ENCODE measurements at regions not wholly inside any gene's neighbourhood (a gene's known extent, or its start where the extent isn't known, plus 50 kb on each side); places are given as distances from the start of the nearest gene placed in this dataset.
"Not testable (repeated sequence)": the region's sequence is repeated elsewhere in the genome, so short reads cannot be mapped to it uniquely, and the experiment has no call there.

DNA sequence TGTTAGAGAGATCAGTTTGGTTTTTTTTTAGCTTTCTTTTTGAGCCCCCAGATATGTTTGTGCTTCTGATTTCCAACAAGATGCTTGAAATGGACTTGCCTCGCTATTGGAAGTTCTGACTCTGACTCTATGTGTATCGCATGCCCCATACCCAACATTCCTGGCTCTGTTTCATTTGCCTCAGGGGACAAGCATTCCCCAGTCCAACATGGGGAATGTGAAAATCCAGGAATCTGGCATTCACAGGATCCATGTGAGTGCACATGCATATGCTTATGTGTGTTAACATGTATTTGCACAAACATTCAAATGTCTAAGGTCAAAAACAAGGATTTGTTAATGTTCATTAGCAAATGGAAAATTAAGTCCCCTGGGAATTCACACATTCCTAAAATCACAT is 233.9 kb downstream of the TLR4 start:
- DNase-seq (ENCODE audit: low spot score) = no peak

DNA sequence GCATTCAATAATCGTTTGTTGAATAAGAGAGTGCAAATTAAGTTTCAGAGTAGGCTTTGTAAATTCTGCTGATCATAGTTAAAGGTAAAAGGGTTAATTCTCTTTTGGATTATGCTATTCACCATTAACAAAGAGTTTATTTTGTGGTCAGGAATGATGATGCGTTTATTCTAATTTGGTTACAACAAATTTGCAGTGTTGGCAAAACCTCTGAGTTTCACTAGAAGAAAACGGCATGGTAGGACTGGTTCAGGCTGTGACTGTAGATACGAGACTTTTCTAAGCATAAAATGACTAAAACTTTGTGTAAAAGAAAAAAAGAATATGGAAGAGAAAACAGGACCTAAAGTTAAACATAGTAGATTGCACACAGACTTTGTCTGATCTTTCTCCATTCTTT is 234.7 kb downstream of the TLR4 start:
- no peak for DNase-seq (ENCODE audit: low spot score)

DNA sequence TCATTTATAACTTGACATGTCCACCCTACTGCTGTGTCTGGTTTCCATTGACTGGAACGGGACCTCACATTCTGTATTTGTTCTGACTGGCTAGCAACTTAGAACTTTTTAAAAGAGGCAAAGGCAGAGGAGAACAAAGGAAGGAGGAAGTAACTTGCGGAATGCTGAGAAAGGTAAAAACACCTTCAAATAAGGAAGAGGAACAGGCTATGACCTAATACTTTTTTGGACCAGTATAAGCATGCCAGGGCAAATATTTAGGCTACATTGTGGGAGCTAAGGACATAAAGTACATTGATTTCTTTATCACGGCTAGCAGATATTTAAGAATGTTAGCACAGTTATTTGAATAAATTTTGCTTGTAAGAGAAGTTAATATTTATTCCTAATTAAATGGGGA is 240.5 kb downstream of the TLR4 start:
- DNase-seq (ENCODE audit: low spot score) = not testable (repeated sequence)

DNA sequence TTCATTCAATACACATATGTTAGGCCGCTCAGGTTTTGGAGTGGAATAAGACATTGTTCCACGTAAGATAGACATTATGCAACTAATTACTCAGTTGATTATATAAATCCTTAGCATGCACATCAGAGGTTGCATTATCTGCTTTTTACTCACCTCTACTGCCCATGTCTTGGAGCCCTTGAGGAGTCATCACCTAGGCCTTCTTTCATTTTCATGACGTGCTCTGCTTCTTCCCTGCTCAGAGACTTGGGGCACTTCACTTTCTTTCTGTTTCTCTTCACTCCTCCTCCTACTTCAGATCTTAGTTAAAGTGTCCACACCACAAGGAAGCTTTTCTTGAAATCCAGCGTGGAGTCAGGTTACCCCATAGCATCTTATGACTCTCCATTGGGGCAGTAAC is 241.1 kb downstream of the TLR4 start:
- no peak for DNase-seq (ENCODE audit: low spot score)

DNA sequence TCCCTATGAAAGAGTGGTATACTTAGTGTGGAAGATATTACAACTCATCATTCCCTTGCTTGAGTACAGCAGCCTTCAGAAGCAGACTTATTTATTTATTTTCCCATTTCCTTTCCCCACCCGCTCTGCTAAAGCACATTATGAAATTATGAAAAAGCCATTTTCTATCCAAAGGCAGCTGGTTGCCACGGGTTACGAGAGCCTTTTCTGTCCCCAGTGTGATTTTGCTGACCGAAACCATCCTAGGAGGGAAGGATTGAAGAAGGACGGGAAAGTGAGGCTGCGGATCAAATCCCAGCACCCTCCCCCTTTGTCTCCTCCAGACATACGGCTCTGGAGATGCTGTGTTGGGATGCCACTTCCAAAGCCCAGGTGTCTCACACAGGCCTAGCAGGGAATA is 246.9 kb downstream of the TLR4 start:
- DNase-seq (ENCODE audit: low spot score) = no peak

DNA sequence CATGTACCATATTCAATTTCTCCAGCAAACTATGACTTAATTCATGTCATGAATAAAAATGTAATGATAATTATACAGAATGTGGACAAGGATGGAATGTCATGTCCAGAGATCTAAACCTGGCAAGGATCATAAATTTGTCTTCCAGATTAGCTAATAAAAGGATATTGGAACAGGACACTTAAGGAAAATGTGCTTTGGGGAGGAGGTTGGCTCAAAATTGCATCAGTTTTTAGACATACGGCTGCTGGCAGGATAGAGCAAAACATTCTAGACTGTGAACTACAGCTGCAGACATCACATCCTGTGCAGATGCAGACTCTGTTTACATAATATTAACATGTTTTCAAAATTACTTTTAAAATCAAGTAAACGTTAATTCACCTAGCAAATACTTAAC is 248.4 kb downstream of the TLR4 start:
- no peak for DNase-seq (ENCODE audit: low spot score)

DNA sequence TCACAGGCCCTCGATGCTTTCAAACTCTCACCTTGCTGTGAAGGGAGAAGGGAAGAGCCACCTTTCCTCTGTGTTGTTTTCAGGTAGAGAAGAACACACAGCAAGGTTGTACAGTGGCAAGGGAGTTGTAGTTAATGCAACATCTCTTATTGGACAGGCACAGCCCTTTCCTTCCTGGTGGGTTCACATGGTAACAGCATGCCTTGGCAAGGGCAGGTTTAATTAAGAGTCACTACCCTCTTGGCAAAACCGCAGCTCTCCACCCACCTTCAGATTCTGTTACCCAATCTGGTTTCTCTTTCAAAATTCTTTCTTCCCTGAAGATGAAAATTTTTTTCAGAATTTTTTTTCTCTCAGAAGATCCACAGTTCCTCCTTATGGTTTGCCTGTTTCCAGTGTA is 253.1 kb downstream of the TLR4 start:
- no peak for DNase-seq (ENCODE audit: low spot score)

DNA sequence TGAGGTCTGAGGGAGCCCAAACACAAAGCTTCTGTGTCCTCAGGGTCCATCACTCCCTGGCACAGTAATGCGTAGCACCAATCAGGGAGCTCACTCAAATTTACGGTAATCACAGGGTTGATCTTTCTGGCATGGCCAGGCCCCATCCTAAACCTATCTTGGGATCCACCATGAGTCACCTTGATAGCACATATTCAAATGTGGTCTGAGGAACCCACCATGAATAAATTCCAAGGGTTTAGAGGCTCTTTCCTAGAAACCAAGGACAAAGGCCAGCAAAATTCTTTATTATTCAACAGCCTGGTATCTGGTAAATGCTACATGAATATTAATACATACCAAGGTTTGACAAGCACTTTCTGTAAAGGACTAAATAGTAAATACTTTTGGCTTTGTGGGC is 254.5 kb downstream of the TLR4 start:
- DNase-seq (ENCODE audit: low spot score) = no peak

DNA sequence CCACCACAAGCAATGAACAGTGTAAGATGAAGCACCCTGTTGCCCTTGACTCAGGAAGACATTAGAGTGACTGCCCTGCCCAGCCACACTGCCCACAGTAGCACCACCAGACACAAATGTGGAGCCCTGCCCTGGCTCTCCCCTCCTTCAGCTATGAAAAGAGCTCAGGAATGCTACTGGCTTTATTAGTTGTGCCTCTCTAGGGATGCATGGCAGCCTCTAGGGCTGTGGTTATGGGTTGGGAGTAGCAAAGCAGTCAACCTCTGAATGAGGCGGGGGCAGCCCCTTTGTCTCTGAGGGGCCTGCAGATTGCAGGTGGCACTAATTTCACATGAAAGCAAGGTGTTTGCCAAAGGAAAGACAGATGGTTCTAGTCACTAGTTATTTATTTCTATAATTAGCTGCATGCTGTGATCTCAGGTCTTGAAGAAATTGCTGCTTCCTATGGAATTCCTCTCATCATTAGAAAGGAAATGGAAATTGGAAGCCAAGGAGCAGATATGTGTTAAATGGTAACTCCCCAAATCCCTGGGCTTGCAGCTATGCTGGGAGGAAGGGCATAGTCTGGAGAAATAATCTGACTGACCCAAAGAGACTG is 259.4 kb downstream of the TLR4 start:
- no peak for DNase-seq (ENCODE audit: low spot score)

DNA sequence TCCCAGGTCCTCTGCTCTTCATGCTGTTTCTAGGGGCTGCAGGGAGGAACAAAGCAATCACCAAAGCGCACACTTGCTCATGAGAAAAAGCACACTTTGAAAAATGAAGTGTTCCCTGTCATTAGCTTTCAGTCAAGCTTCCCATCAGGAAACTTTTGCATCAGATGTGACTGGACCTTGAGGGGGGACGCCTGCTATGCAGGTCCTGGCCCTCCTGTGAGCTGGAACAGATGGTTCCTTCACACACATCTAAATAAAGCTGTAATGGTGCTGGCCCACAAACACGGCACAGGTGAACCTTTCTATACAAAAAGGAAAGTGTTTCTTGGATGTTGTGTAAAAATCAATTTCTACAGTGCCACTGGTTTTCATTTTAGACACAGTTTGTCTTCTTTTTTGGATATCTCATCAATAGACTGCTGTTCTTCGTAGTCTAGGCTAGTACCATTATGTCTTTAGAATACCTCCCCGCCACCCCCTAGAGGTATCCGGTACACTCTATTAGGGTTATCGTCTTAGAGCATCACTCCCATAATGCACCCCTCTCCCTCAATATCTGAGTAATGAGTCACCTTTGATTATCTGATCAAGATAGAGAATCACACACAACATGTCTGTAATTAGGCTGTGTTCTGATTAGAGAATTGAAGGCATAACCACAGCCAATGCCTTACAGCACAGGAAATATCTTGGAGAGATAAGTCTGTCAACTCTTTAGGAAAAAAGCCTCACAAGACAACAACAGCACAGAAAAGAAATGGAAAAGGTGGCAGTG is 266.3 kb downstream of the TLR4 start:
- DNase-seq (ENCODE audit: low spot score) = no peak

DNA sequence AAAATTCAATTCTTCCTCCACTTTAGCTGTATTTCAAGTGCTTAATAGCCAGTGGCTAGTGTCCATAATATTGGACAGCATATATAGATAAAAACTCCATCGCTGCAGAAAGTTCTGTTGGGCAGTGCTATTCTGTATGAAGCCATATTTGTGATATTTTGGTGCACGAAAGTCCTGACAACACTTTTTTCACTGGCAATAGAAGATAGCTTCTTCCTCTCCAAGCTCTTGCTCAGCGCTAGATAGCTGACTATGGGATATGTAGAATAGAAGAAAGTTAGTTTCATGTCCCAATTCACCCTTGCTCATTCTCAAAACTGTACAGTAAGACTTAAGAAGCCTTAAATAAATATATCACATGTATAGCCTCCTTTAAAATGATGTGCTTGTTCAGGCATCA is 269.9 kb downstream of the TLR4 start:
- no peak for DNase-seq (ENCODE audit: low spot score)

DNA sequence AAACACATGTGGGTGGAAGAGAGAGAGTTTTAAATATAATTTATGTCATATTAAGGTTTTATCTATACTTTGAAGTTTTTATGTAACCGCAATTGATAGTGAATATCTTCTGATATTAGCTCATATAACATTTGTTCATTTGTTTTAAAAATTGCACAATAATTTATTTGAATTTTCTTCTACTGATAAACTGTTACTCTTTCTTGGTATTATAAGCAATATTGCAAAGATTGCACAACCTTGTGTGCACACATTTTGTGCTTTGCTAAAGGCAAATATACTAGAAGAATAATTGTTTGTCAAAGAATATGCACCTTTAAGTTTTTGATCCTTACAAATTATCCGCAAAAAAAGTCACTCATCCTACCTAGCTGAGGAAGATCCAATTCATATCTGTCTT is 275.7 kb downstream of the TLR4 start:
- no peak for DNase-seq (ENCODE audit: low spot score)

DNA sequence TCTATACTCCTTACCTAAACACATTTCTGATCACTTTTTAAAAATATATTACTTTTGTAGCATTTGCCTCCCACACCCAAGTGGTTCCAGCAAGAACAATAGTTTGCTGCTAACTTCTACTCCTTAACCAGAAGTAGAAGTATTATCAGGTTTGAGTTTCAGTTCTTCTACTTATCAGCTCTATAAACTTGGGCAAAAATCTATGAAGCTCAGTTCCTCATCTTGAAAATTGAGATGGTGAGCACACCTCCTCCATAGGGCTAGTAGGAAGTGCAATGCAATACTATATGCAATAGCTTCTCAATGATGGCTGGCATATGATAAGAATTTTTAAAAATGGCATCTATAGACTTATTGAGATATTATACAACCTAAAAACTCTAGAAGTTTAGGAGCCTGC is 283.7 kb downstream of the TLR4 start:
- DNase-seq (ENCODE audit: low spot score) = no peak

DNA sequence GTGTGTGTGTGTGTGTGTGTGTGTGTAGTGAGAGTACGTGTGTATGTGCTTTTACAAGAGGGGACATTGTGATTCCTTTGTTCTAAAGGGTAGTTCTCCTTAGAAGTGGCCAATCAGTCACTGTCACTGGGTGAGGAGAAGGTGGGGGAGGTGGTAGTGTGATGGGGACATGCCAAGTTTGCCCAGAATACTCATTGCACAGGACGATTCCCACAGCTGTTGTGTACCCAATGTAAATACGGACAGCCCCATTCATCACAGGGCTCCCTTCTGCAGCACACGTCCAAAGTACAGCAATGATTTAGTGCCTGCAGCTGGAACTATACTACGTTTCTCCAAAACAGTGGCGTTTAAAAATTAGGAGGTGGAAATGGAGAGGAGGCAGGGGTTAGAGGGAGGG is 287.8 kb downstream of the TLR4 start:
- no peak for DNase-seq (ENCODE audit: low spot score)

DNA sequence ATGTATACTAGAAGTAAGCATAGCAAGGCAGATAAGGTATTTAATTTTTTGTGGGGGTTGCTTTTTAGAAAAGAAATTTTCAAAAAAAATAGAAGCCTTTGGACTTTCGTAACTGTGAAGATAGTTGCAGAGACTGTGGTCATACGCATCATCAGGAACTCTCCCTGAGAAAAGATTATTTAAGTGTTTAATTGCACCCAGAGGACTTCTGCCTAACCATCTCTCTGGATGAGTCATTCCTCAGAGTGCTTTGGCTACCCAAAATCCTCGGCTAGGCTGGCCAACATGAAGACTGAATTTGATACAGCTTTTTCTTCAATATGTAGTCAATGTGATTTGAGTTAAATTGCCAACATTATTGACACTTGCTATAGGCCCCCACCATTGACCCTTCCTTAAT is 296.4 kb downstream of the TLR4 start:
- no peak for DNase-seq (ENCODE audit: low spot score)

DNA sequence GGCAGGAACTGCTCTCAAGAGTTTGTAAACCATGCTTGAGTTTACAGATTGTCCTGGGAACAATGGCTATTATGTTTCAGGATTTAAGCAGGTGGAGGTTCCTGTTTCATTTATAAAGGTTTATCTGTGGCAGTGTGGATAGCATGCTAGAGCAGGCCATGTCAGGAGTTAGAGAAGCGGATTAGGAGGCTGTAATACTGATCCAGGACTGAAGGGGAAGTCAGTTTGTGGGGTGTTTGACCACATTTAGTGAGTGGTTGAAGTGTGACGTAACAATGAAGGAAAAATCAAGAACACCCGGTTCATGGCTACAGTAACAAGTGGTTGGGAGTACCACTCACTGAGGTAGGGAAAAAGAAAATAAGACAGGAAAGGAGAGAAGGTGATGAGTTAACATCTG is 299.0 kb downstream of the TLR4 start:
- no peak for DNase-seq (ENCODE audit: low spot score)

DNA sequence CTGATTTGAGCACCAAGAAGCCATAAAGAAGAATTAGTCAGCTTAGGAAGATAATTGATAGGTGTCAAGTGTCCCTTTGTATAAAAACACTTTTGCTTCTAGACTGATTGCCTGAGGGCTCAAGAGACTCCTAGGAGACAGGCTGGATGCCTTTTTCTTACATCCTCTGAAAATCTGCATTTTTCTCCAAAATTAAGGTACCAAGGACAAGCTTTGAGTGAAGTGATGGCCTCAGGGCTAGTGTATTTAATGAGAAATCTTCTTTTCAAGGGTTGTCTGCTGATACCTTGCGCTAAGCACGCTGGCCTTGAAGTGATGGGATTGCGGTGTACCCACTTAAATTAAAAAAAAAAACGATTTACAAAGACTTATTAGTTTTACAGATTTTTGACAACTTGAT is 304.0 kb downstream of the TLR4 start:
- no peak for DNase-seq (ENCODE audit: low spot score)

DNA sequence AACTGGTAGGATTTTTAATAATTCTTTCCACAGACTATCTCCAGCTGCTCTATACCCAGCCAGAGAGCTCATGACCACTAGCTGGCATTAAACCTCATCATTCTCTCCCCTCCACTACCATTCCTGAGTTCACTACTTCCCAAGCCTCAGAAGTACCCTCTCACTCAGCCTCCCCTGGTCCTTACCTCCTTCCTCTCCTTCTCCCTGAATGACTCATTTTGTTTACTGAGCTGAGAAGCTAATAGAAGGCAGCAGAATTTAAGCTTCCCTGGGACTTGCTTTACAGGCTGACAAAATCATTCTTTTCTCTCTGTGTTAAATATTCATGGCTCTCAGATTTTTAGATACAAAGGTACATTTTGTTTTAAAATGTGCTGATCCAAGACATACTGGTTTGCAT is 305.4 kb downstream of the TLR4 start:
- DNase-seq (ENCODE audit: low spot score) = no peak

DNA sequence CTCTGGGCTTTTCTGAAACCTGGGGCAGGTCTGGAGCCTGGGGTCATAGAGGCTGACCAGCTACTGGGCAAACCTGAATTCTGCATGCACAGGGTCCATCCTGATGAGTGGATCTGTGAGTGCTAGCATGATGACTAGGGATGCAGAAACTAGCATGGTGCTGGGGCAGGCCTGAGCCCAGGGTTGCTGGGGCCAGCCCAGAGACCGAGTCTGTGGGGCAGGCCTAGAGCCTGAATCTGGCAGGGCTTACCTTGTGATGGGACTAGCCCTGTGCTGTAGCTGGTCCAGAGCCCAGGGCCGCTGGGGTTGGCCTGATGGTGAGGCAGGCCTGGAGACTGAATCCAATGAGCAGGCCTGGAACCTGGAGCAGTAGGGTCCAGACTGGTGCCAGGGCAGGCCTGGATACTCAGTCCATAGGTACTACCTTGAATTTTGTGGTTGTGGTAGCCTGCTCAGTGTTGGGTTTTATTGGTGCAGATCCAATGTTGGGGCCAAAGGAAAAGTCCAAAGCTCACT is 313.5 kb downstream of the TLR4 start:
- DNase-seq (ENCODE audit: low spot score) = no peak

DNA sequence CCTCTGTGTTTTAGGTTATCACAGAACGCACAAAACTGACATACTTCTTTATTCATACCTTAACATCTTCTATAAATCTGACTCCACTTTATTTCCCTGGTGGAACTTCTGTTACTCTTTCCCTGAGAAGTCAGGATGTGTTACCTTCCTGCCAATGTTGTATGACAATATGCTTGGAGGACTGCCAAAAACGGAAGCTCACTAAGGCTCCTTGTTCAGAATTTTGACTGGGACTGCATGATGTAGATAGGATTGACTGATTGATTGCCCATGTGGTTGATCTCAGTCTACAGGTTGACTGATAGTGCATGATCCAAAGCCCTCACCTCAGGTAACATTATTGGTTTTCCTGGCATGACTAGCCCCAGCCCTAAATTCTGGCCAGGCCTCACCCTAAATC is 319.4 kb downstream of the TLR4 start:
- DNase-seq (ENCODE audit: low spot score) = no peak

DNA sequence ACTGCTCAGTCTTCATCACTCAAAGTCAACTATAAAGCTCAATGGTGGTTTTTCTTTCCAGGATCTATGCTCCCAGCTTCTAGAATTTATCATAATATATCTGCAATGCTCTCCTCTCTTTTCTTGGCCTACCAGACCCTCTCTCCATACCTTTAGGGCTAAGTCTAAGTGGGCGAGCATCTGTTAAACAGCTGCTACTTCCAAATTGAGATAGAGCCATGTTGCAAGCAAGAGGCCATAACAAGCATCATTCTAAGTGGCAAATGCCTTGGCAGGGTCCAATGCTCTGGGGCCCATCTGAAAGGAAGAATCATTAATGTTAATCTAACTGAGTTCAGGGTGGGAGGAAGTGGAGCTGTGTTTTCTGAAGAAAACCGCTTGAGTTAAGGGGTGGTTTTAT is 324.0 kb downstream of the TLR4 start:
- no peak for DNase-seq (ENCODE audit: low spot score)

DNA sequence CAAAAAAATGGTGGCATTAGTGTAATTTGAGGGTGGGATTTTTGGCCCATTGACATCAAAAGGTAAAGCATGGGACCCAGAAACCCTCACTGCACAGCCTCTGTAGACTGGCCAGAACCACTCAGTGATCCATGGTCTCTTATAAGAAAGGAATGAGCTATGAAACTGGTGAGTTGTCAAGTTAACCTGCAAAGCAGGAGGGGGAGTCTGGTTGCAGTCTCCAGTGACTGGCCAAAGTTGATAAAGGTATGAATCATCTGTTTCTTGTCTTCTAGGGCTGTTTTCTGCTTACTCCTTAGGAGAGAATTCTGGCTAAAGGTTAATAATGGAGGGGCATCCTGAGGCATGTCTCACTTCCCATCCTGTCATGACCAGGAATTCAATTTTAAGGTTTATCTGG is 325.2 kb downstream of the TLR4 start:
- DNase-seq (ENCODE audit: low spot score) = no peak

DNA sequence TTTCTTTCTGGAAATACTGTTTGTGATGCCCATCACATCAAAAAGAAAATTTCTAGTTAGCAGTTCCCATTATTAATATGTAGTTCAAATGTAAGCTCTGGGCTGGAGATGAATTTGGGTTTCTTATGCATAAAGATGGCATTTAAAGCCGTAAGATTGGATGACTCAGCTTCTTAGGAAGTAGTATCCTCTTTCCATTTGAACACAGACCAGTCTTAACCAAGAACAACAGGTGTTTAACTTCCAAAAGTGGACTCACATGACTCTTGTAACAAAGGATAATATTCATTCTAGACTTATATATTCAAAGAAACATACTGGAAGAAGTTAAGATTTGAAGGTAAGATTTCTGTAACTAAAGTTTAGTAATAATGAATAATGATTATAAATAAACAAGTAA is 330.5 kb downstream of the TLR4 start:
- no peak for DNase-seq (ENCODE audit: low spot score)

DNA sequence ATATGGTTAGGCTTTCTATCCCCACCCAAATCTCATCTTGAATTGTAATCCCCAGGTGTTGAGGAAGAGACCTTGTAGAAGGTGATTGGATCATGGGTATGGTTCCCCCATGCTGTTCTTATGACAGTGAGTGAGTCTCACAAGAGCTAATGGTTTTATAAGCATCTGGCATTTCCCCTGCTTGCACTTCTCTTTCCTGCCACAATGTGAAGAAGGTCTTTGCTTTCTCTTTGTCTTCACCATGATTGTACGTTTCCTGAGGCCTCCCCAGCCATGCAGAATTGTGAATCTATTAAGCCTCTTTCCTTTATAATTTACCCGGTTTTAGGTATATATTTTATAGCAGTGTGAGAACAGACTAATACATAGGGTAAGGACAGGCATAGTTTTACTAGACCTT is 334.5 kb downstream of the TLR4 start:
- no peak for DNase-seq (ENCODE audit: low spot score)

All from HT-29 (cell line).